AG10803 (cell line): ENCODE measurements at regions not wholly inside any gene's neighbourhood (a gene's known extent, or its start where the extent isn't known, plus 50 kb on each side); places are given as distances from the start of the nearest gene placed in this dataset.

Experiments used
- DNase-seq: peaks from one replicate; pipeline ENCODE4 v3.0.0; 2010; ENCODE audit warnings: low read depth
- H3K4me3 ChIP-seq: 2 replicates; pipeline ENCODE4 v1.5.1; 2011; ENCODE audit warnings: mild to moderate bottlenecking, low read length, control low read depth
- CTCF ChIP-seq: conservative IDR thresholded peaks from 2 replicates; pipeline ENCODE4 v1.5.1; 2011; ENCODE audit warnings: mild to moderate bottlenecking, low read length, control low read depth, inconsistent platforms

GRCh38 chr10:53699231-53699630 is 926.6 kb upstream of the MBL2 start:
- DNase-seq: no peak
- H3K4me3 ChIP-seq: no peak overlapping the region
- no peak for TF ChIP-seq CTCF

GRCh38 chr10:53697038-53697437 is 924.5 kb upstream of the MBL2 start:
- no peak for TF ChIP-seq CTCF
- no peak for DNase-seq

GRCh38 chr10:53690524-53691240 is 918.1 kb upstream of the MBL2 start:
- no peak for TF ChIP-seq CTCF
- no peak for DNase-seq
- no peak overlapping the region for H3K4me3 ChIP-seq

More at GRCh38 chr10:53697038-53697437, 924.5 kb upstream of the MBL2 start:
- H3K4me3 ChIP-seq: no peak overlapping the region

GRCh38 chr10:53687800-53688199 is 915.2 kb upstream of the MBL2 start:
- DNase-seq: no peak
- no peak for TF ChIP-seq CTCF
- H3K4me3 ChIP-seq: no peak overlapping the region

GRCh38 chr10:53682885-53683284 is 910.3 kb upstream of the MBL2 start:
- H3K4me3 ChIP-seq: no peak overlapping the region

GRCh38 chr10:53682458-53682857 is 909.9 kb upstream of the MBL2 start:
- TF ChIP-seq CTCF: no peak
- DNase-seq: no peak
- H3K4me3 ChIP-seq: no peak overlapping the region

More at GRCh38 chr10:53682885-53683284, 910.3 kb upstream of the MBL2 start:
- DNase-seq: no peak
- no peak for TF ChIP-seq CTCF

- no peak overlapping the region for H3K4me3 ChIP-seq
- no peak for TF ChIP-seq CTCF
- DNase-seq: no peak
These were observed 907.1 kb upstream of the MBL2 start for GRCh38 chr10:53679666-53680065.
